Astrocyte of the cerebellum (primary cell): ENCODE measurements at regions not wholly inside any gene's neighbourhood (a gene's known extent, or its start where the extent isn't known, plus 50 kb on each side); places are given as distances from the start of the nearest gene placed in this dataset.

Source experiments
- DNase-seq: peaks from one replicate; pipeline ENCODE4 v3.0.0-alpha.2; 2011; ENCODE audit warnings: low read depth
- H3K4me3 ChIP-seq: 2 replicates; pipeline ENCODE4 v1.5.1; 2011; ENCODE audit warnings: mild to moderate bottlenecking, low read depth, low read length, moderate library complexity
- in situ Hi-C: cut with HindIII; loops from 2 replicates; pipeline ENCODE4 v1.10.0; 2017; ENCODE audit warnings: low sequenced_read_pairs
- TF ChIP-seq, protein P1 (sequence below): IDR thresholded peaks from 2 replicates; pipeline ENCODE4 v1.5.1; 2012; ENCODE audit warnings: low read length, low read depth, moderate library complexity, mild to moderate bottlenecking; ENCODE audit errors: missing control alignments

DNA sequence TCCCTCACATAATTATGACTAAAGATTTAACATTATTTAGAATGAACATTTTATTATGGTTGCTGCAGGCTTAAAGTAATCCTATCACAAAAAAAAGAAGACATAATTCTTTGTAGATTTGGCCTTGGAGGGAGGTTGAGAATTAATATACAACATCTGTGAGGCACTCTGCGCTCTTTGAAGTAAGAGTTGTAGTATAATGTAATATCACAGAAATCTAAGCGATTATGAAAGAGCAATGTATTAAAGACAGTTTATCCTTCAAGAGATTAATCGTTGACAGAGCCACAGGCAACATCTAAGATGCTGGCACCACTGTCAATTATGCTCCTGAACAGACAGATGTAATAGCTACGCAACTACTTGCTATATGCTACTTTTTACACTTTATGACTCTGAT lies 946.8 kb downstream of the GRIK2 start:
- in situ Hi-C loops = no loop called here
- TF ChIP-seq, protein P1, sequence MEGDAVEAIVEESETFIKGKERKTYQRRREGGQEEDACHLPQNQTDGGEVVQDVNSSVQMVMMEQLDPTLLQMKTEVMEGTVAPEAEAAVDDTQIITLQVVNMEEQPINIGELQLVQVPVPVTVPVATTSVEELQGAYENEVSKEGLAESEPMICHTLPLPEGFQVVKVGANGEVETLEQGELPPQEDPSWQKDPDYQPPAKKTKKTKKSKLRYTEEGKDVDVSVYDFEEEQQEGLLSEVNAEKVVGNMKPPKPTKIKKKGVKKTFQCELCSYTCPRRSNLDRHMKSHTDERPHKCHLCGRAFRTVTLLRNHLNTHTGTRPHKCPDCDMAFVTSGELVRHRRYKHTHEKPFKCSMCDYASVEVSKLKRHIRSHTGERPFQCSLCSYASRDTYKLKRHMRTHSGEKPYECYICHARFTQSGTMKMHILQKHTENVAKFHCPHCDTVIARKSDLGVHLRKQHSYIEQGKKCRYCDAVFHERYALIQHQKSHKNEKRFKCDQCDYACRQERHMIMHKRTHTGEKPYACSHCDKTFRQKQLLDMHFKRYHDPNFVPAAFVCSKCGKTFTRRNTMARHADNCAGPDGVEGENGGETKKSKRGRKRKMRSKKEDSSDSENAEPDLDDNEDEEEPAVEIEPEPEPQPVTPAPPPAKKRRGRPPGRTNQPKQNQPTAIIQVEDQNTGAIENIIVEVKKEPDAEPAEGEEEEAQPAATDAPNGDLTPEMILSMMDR = no peak
- no peak for DNase-seq
- no peak overlapping the region for H3K4me3 ChIP-seq

DNA sequence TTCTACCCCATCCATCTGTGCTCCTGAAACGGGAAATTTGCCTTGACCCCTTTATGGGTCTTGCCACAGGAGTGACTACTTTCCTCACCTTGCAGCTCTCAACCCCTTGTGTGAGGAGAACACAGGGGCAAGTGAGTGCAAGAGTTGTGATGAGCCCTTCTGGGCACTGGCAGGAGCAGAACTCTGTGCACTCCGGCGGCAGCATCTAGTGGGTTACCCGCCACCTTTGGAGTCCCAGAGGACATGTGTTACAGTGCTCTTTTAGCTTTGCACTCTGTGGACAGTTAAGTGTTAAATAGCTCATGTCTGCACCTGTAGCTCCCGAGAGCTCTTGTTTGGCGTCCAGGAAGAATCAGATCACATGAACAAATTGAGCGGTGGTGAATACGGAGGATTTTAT lies 940.2 kb downstream of the GRIK2 start:
- no peak for DNase-seq
- TF ChIP-seq, protein P1 = no peak
- no peak overlapping the region for H3K4me3 ChIP-seq
- in situ Hi-C loops = no loop called here

GRCh38 chr6:102327697-102328225 lies 934.3 kb downstream of the GRIK2 start:
- no peak overlapping the region for H3K4me3 ChIP-seq
- DNase-seq = no peak
- in situ Hi-C loops = no loop called here
- TF ChIP-seq, protein P1 = no peak

GRCh38 chr6:102313699-102314098 lies 920.2 kb downstream of the GRIK2 start:
- in situ Hi-C loops = no loop called here
- TF ChIP-seq, protein P1 = no peak
- H3K4me3 ChIP-seq = no peak overlapping the region
- no peak for DNase-seq

DNA sequence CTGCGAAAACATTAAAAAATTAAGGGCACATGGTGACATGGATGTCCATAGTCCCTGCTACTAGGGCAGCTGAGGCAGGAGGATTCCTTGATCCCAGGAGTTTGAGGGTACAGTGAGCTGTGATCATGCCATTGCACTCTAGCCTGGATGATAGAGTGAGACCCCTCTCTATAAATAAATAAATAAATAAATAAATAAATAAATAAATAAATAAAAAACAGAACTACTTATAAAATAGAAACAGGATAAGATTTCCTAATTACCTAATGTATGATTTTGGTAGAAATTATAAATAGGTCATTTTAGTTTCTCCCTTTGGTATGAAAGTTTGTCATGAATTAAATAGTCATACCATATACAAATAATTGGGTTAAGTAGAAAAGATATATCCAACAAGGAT lies 916.2 kb downstream of the GRIK2 start:
- DNase-seq = no peak
- H3K4me3 ChIP-seq = no peak overlapping the region
- TF ChIP-seq, protein P1 = no peak
- in situ Hi-C loops = no loop called here

GRCh38 chr6:102300350-102300749 lies 906.8 kb downstream of the GRIK2 start:
- TF ChIP-seq, protein P1 = no peak
- DNase-seq = no peak
- in situ Hi-C loops = no loop called here
- no peak overlapping the region for H3K4me3 ChIP-seq

DNA sequence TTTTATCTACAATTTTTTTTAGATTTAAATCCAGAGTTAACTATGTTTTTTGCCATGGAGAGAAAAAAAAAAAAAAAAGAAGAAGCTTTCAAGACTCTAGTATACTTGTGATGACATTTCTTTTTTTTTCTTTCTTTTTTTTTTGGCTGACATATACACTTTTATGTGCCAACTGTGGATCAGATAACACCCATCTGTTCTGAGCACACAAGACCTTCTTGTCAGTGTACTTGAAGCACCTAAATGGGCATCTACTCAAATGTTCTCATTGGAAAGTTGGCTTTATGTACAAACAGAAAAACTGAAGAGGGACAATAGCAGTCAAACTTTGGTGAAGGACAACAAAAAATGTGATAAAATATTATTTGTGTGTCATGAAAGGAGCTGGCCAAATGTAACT lies 904.5 kb downstream of the GRIK2 start:
- no peak for DNase-seq
- TF ChIP-seq, protein P1 = no peak
- in situ Hi-C loops = no loop called here
- no peak overlapping the region for H3K4me3 ChIP-seq
